A549 (cell line): ENCODE measurements at regions not wholly inside any gene's neighbourhood (a gene's known extent, or its start where the extent isn't known, plus 50 kb on each side); places are given as distances from the start of the nearest gene placed in this dataset.

Experiments used
- ATAC-seq, 2 experiments: fragments of 200-7000 bp in 1 of 2; fragments of >200 bp in 1 of 2; cut with Nextera tagmentation in 1 of 2; cut with Tn5 transposase in 1 of 2; 3 replicates each; pipeline versions ENCODE4 v1.8.0 to v1.9.1; 2018 to 2020; ENCODE audit warnings: mild to moderate bottlenecking in 1 of 2, moderate library complexity in 1 of 2
- CTCF ChIA-PET: fragments of 300-600 bp; sonication (Branson Sonifier 250); formaldehyde crosslinking; extraction: SDS; loops from one replicate; lab custom pipeline; 2021; ENCODE audit warnings: antibody characterized with exemption, inconsistent platforms; lab: Yijun Ruan, JAX
- POLR2A ChIA-PET: fragments of 350-600 bp; formaldehyde crosslinking; extraction: SDS; loops from one replicate; lab custom pipeline; 2021; ENCODE audit warnings: antibody characterized with exemption, inconsistent platforms; lab: Yijun Ruan, JAX
- DNase-seq, 2 experiments: peaks; one replicate each; pipeline versions ENCODE4 v3.0.0 to v3.0.0-alpha.2; 2011 to 2016; ENCODE audit warnings: low read depth in 1 of 2, low spot score in 1 of 2
- FAIRE-seq: peaks from 2 replicates; lab custom pipeline; 2011; peaks lifted over from hg19 to GRCh38; lab: Jason Lieb, UNC
- H3K27ac ChIP-seq, 2 experiments: fragments of >200 bp; sonication (Bioruptor Twin); formaldehyde crosslinking; 3 replicates each; pipeline ENCODE4 v1.5.1; 2016 to 2017
- H3K4me1 ChIP-seq: fragments of >200 bp; sonication (Bioruptor Twin); formaldehyde crosslinking; 3 replicates; pipeline ENCODE4 v1.6.1; 2016
- H3K4me2 ChIP-seq: fragments of >200 bp; sonication (Bioruptor Twin); formaldehyde crosslinking; 3 replicates; pipeline ENCODE4 v1.6.1; 2016
- H3K4me3 ChIP-seq: fragments of >200 bp; sonication (Bioruptor Twin); formaldehyde crosslinking; 3 replicates; pipeline ENCODE4 v1.5.1; 2016
- H3K9me3 ChIP-seq: fragments of >200 bp; sonication (Bioruptor Twin); formaldehyde crosslinking; 3 replicates; pipeline ENCODE4 v1.6.1; 2016
- BHLHE40 ChIP-seq: IDR thresholded peaks from 2 replicates; pipeline ENCODE4 v1.6.1; 2012; ENCODE audit warnings: low read depth, low read length, inconsistent platforms
- CBX8 ChIP-seq: fragments of 200-600 bp; sonication (generic); IDR thresholded peaks from 2 replicates; pipeline ENCODE4 v1.6.1; 2016
- CHD4 ChIP-seq: fragments of 200-600 bp; sonication (generic); IDR thresholded peaks from 2 replicates; pipeline ENCODE4 v1.6.1; 2016; ENCODE audit warnings: antibody characterized with exemption, mild to moderate bottlenecking, borderline replicate concordance
- ELK1 ChIP-seq: fragments of 150-350 bp; IDR thresholded peaks from 2 replicates; pipeline ENCODE4 v1.6.1; 2014; ENCODE audit warnings: low read depth, mild to moderate bottlenecking, low read length
- EP300 ChIP-seq, 2 experiments: fragments of >200 bp; sonication (Bioruptor Twin); formaldehyde crosslinking; IDR thresholded peaks; 2 replicates in 1 of 2; 3 replicates in 1 of 2; pipeline ENCODE4 v1.6.1; 2016 to 2017
- ESRRA ChIP-seq: fragments of 150-350 bp; IDR thresholded peaks from 2 replicates; pipeline ENCODE4 v1.6.1; 2014; ENCODE audit warnings: mild to moderate bottlenecking, low read length, borderline replicate concordance
- FOSB ChIP-seq: fragments of 250-450 bp; sonication (Bioruptor Pico); IDR thresholded peaks from 2 replicates; pipeline ENCODE4 v1.5.0; 2020; ENCODE audit warnings: mild to moderate bottlenecking, moderate library complexity
- HMGXB4 ChIP-seq: fragments of 250-450 bp; sonication (Bioruptor Pico); IDR thresholded peaks from 2 replicates; pipeline ENCODE4 v1.5.0; 2021; ENCODE audit warnings: mild to moderate bottlenecking, moderate library complexity, borderline replicate concordance
- HOXA7 ChIP-seq: fragments of 250-450 bp; sonication (Bioruptor Pico); IDR thresholded peaks from 2 replicates; pipeline ENCODE4 v1.5.0; 2020; ENCODE audit warnings: mild to moderate bottlenecking, moderate library complexity
- HOXB5 ChIP-seq: fragments of 250-450 bp; sonication (Bioruptor Pico); IDR thresholded peaks from 2 replicates; pipeline ENCODE4 v1.5.0; 2020; ENCODE audit warnings: mild to moderate bottlenecking, moderate library complexity
- JUN ChIP-seq, 2 experiments: fragments of >200 bp; sonication (Bioruptor Twin); formaldehyde crosslinking; IDR thresholded peaks; 2 replicates in 1 of 2; 3 replicates in 1 of 2; pipeline ENCODE4 v1.6.1; 2016 to 2017
- JUNB ChIP-seq: fragments of >200 bp; sonication (Bioruptor Twin); formaldehyde crosslinking; IDR thresholded peaks from 2 replicates; pipeline ENCODE4 v1.6.1; 2016
- KDM1A ChIP-seq: fragments of 200-600 bp; sonication (generic); IDR thresholded peaks from 2 replicates; pipeline ENCODE4 v1.6.1; 2016; ENCODE audit warnings: low read depth, mild to moderate bottlenecking
- MAFK ChIP-seq: fragments of 450-650 bp; IDR thresholded peaks from 2 replicates; pipeline ENCODE4 v1.6.1; 2014; ENCODE audit not compliant: partially characterized antibody
- MAX ChIP-seq: IDR thresholded peaks from 2 replicates; pipeline ENCODE4 v1.6.1; 2012
- MAZ ChIP-seq: fragments of 150-350 bp; IDR thresholded peaks from 2 replicates; pipeline ENCODE4 v1.6.1; 2014; ENCODE audit warnings: antibody characterized with exemption, low read depth, low read length, borderline replicate concordance
- PBX3 ChIP-seq: IDR thresholded peaks from 2 replicates; pipeline ENCODE4 v1.6.1; 2012
- PHF8 ChIP-seq: fragments of 200-600 bp; sonication (generic); IDR thresholded peaks from 2 replicates; pipeline ENCODE4 v1.6.1; 2016; ENCODE audit warnings: low read depth, mild to moderate bottlenecking, antibody characterized with exemption, moderate library complexity, borderline replicate concordance
- POLR2A ChIP-seq: IDR thresholded peaks from 2 replicates; pipeline ENCODE4 v1.6.1; 2012; ENCODE audit warnings: mild to moderate bottlenecking, low read length
- RAD21 ChIP-seq, 2 experiments: fragments of >200 bp in 1 of 2; sonication (Bioruptor Twin) in 1 of 2; formaldehyde crosslinking in 1 of 2; IDR thresholded peaks in 1 of 2; conservative IDR thresholded peaks in 1 of 2; 2 replicates in 1 of 2; 3 replicates in 1 of 2; pipeline ENCODE4 v1.6.1; 2012 to 2018; ENCODE audit warnings: inconsistent platforms in 1 of 2
- REST ChIP-seq: fragments of 200-600 bp; sonication (generic); IDR thresholded peaks from 2 replicates; pipeline ENCODE4 v1.6.1; 2016; ENCODE audit warnings: antibody characterized with exemption, mild to moderate bottlenecking, moderate library complexity
- RFX5 ChIP-seq: fragments of 450-650 bp; IDR thresholded peaks from 2 replicates; pipeline ENCODE4 v1.7.1; 2014; ENCODE audit warnings: antibody characterized with exemption, mild to moderate bottlenecking, moderate library complexity
- RNF2 ChIP-seq: fragments of 200-600 bp; sonication (generic); IDR thresholded peaks from 2 replicates; pipeline ENCODE4 v1.6.1; 2016; ENCODE audit warnings: low read depth, mild to moderate bottlenecking, antibody characterized with exemption, moderate library complexity, borderline replicate concordance
- SREBF2 ChIP-seq: fragments of 450-650 bp; IDR thresholded peaks from 2 replicates; pipeline ENCODE4 v1.6.1; 2014; ENCODE audit warnings: mild to moderate bottlenecking, moderate library complexity
- USF2 ChIP-seq: fragments of 450-650 bp; IDR thresholded peaks from 2 replicates; pipeline ENCODE4 v1.6.1; 2014; ENCODE audit warnings: antibody characterized with exemption
- ZNF302 ChIP-seq: fragments of 250-450 bp; sonication (Bioruptor Pico); IDR thresholded peaks from 2 replicates; pipeline ENCODE4 v1.9.0; 2021; ENCODE audit warnings: inconsistent platforms, mild to moderate bottlenecking, moderate library complexity
- WGBS: methylation state at CpG from one replicate; pipeline ENCODE4 v1.1.6; 2017; ENCODE audit errors: missing lambda C conversion rate; 5-methylcytosine and 5-hydroxymethylcytosine counted together

GRCh38 chr12:100716945-100717732 is 77.4 kb upstream of the ANO4 start:
- H3K4me2 ChIP-seq: peak overlapping the region; percentile 85
- peak overlapping the region in 1 of 2 experiments; percentile 74; a peak in 3 of 6 replicates for H3K27ac ChIP-seq
- H3K9me3 ChIP-seq: no peaks in the 10 kb centered on the region
- 16% methylated on average over 49 of the region's 100 CpGs for WGBS
- ATAC-seq: peak; percentile 66 to 75
- no peak for TF ChIP-seq HMGXB4
- no peak for TF ChIP-seq USF2
- TF ChIP-seq RAD21 (conservative IDR thresholded peaks at IDR 0.05 in 1 of 2, IDR thresholded peaks at IDR 0.05 in 1 of 2): no peak
- no peak for TF ChIP-seq HOXB5 (CRISPR knock-in tag)
- no peak for TF ChIP-seq PHF8
- no peak for TF ChIP-seq BHLHE40
- TF ChIP-seq ZNF302: no peak
- TF ChIP-seq POLR2A: no peak
- TF ChIP-seq RNF2: no peak
- TF ChIP-seq MAFK: no peak
- TF ChIP-seq ESRRA: no peak
- no peak for TF ChIP-seq MAX
- no peak for TF ChIP-seq CBX8
- no peak for TF ChIP-seq CHD4
- no peak for TF ChIP-seq KDM1A
- TF ChIP-seq PBX3: no peak
- no peak for TF ChIP-seq EP300 (IDR thresholded peaks at IDR 0.05)
- TF ChIP-seq, all 56 proteins: peak for 0
- ChIA-PET POLR2A (no interaction called here), CTCF (interaction anchor here (2.5 kb wide), 1 partner anchor 17 kb away, joined by 9 read pairs; no protein-coding TSS in a partner anchor)
- peak in 1 of 2 experiments; percentile 28 for DNase-seq
- peak overlapping the region; percentile 45 for H3K4me3 ChIP-seq
- FAIRE-seq: no peak
- no peaks in the 10 kb centered on the region for H3K4me1 ChIP-seq

- POLR2A ChIA-PET: no interaction called here
- ATAC-seq: peak in 1 of 2 experiments; percentile 36; a peak in 3 of 6 replicates
- 12% methylated on average over 12 of the region's 13 CpGs for WGBS
- no peak for TF ChIP-seq MAZ
- no peak for TF ChIP-seq FOSB (CRISPR knock-in tag)
- no peak for TF ChIP-seq HOXA7 (CRISPR knock-in tag)
- no peak for TF ChIP-seq RNF2
- TF ChIP-seq ZNF302: no peak
- TF ChIP-seq PHF8: no peak
- TF ChIP-seq ELK1: no peak
- no peak for TF ChIP-seq HOXB5 (CRISPR knock-in tag)
- TF ChIP-seq JUNB: no peak
- TF ChIP-seq SREBF2: no peak
- TF ChIP-seq HMGXB4: no peak
- no peak for TF ChIP-seq JUN (IDR thresholded peaks at IDR 0.05)
- TF ChIP-seq REST: no peak
- no peak for TF ChIP-seq RFX5
These were observed 76.9 kb upstream of the ANO4 start for GRCh38 chr12:100717733-100718067.

More at GRCh38 chr12:100717733-100718067, 76.9 kb upstream of the ANO4 start:
- Histone ChIP-seq H3K4me2 (peak overlapping the region; percentile 85), H3K9me3 (no peaks in the 10 kb centered on the region), H3K4me1 (no peaks in the 10 kb centered on the region), H3K27ac (peak overlapping the region in 1 of 2 experiments; percentile 74; a peak in 2 of 6 replicates), H3K4me3 (peak overlapping the region; percentile 45)
- CTCF ChIA-PET: interaction anchor here (2.5 kb wide), 1 partner anchor 16 kb away, joined by 9 read pairs; no protein-coding TSS in a partner anchor
- no peak for DNase-seq
- no peak for FAIRE-seq
